ENCODE measurements at regions not wholly inside any gene's neighbourhood (a gene's known extent, or its start where the extent isn't known, plus 50 kb on each side); places are given as distances from the start of the nearest gene placed in this dataset.

DNA sequence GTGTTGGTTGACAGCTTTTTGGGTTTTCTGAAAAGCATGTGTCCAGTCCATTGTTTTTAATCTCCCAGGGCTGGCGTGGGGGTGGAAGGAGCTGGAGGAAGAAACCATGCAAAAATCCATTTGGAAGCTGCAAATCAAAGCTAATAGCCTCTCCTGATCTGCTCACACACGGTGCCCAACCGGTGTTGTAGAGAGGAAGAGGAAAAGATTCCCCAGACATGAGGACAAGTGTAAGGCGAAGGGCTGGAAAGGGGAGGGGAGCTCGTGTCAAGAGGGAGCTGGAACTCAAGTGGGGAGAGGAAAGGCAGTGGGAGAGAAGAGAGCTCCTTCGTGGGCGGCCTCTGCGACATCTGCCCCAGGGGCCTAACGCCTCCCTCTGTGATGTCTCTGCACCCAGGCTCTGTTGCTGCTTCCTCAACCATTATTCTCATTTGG is 112.3 kb upstream of the IRF2BP2 start:
- TF ChIP-seq GATA1 (IDR thresholded peaks at IDR 0.05; ENCODE audit: low read depth, low read length) (no peak), POLR2A (IDR thresholded peaks at IDR 0.05; ENCODE audit: low read length) (no peak)
- DNase-seq, result no peak

DNA sequence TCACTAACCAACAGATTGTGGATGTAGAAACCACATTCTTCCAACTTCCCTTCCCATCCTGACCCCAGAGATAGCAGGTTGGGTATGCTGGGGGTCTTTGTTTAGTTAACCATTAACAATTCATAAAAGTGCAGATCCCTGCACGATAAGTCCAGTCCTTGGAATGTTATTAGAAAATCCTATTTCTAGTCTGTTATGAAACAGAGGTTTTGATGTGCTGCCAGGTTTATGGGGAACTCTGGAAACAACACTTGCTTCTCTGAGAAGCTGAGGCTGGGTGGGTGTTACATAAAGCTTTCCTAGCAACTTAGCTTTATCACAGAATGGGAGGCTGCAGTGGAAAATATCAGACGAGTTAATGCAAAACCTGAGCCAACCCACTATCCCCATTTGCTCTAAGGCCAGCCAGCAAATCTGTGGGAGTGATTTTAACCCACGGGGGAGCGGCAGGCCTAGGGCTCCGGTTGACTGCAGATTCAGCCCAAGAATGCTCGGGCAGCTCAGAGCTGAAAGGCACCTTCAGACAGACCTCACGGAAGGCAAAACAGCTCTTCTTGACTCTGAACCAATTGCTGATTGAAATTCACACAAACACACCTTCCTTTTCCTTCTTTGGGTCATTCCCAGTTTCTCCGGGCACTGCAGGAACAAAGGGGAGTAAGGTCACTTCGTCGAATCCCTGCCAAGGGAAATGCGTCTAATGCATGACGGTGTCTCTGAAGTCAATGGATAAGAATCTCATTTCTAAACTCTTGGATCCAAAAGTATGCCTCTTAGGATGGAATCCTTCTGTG is 111.7 kb upstream of the IRF2BP2 start:
- TF ChIP-seq POLR2A (IDR thresholded peaks at IDR 0.05; ENCODE audit: low read length) (no peak), GATA1 (IDR thresholded peaks at IDR 0.05; ENCODE audit: low read depth, low read length) (no peak)

DNA sequence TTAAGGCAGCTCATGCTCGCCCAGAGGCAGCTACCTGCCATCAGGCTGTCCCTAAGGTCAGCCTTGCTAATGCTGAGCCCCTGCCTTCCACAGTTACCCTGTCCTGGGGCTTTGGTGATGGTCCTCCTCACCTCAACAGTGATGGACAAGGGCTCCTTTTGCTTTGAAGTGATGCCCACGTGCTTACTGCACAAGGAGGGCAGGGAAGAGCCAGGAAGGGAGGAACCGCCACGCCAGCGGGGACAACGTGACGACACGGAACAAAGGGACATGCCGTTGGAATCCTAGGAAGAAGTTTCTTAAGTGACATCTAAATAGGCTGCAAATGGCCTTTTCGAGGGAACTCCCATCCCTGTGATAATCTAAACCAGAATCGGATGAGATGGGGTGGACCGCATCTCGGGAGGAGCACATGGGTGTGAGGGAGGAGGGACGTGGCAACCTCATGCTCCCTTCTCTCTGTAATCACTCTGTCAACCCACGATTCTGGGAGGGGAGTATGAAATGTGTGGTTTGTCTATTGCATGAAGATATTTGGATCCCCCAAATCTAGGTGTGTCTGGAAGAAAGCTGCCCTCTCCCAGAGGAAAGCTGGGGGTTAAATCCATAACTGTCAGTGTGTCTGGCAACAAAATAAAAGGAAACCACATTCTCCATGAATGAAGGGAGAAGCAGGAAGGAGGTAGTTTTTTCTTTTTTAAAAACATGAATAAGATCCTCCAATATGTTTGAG is 110.9 kb upstream of the IRF2BP2 start:
- DNase-seq, result no peak
- no peak for TF ChIP-seq POLR2A (IDR thresholded peaks at IDR 0.05; ENCODE audit: low read length)
- TF ChIP-seq GATA1 (IDR thresholded peaks at IDR 0.05; ENCODE audit: low read depth, low read length), result no peak

More for the DNA sequence above, 111.7 kb upstream of the IRF2BP2 start:
- peak in 1 of 2 experiments; percentile 15 for DNase-seq

DNA sequence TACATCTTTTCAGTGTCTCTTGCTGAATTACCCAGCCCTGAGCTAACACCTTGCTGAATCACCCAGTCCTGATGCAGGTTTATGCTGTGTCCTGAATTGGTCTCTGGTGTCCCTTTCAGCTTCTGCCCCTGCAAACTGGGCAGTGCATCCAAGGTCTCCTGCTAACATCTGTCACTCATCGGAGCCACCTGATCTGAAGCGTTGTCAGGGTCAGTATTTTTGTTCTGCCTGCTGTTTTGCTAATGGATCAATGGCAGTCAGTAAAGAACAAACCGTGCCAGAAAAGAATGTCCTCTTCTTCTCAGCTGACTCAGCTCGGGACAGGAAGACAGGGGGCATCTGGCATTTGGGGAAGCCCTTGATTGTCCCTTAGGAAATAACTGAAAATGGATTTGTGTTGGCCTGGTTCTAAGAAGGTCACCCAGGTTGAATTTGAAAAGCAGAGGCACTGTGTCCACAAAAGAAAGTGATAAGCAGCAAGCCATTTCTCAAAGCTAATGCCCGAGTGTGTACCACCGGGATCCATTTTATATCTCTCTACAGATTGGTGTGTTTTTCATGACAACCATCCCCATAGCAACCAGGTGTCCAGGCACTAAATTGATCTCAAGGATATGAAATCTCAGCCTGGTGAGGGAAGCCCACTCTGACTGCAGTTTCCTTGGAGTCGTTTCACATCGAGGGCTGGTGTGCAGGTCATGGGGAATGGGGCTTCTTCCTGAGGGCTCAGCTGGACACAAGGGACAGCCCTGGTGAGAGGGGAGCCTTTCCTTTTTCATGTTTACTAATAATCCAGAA is 109.7 kb upstream of the IRF2BP2 start:
- no peak for DNase-seq
- TF ChIP-seq POLR2A (IDR thresholded peaks at IDR 0.05; ENCODE audit: low read length) (no peak), GATA1 (IDR thresholded peaks at IDR 0.05; ENCODE audit: low read depth, low read length) (no peak)

- TF ChIP-seq POLR2A (IDR thresholded peaks at IDR 0.05; ENCODE audit: low read length) (no peak), GATA1 (IDR thresholded peaks at IDR 0.05; ENCODE audit: low read depth, low read length) (no peak)
- DNase-seq, result no peak
Measured at GRCh38 chr1:234718496-234719453, 108.8 kb upstream of the IRF2BP2 start.

DNA sequence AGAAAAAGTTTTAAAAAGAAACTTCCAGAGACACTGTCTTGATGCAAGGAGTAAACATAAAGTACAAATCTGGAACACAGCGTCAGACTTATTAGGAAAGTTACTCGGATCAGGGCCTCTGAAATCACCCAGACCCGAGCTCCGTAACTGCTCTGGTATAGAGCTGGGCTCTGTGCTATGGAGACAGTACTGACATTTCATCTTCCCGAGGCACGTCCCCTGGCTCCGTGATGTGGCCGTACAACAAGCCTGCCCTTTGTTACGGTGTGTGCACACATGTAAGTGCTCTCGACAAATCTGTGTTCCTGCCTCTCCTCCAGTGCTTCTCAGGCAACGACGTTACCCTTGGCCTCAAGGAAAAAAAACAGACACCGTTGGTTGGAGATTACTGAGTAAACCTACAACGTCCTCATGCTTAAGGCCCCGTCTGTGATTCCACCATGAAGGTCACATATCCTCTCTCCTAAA is 107.0 kb upstream of the IRF2BP2 start:
- no peak for DNase-seq
- TF ChIP-seq POLR2A (IDR thresholded peaks at IDR 0.05; ENCODE audit: low read length), result no peak
- no peak for TF ChIP-seq GATA1 (IDR thresholded peaks at IDR 0.05; ENCODE audit: low read depth, low read length)

DNA sequence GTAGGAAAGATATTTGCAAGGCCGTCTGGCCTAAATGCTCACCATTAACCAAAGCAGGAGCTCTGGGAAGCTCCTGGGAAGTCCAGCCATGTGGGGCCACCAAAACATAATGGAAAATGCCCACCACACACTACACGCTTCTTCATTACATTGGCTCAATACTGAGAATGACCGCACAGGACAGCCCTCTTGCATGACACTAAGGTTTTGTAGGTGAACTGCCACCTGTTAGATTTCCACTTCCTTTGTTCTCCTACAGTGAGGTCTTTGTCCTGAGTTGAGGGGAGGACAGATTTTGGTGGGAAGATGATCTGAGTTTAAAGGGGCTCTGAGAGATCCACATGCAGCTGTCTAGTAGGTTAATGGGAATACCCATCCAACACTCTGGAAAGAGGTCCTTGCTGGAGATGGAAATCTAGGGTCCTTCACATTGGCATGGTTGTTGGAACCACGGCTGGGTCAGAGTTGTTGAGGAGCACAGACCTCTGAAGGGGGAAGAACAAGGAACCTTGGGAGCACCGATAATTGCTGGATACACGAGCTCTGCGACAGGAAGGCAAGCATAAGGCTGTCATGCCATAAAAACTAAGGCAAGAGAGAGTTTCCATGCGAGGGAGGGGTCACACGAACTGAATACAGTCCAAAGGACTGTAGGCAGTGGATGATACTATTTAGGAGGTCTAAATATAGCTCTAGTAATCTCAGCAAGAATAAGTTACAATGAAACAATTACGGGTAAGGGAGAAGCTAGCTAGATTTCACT is 105.5 kb upstream of the IRF2BP2 start:
- DNase-seq, result no peak
- no peak for TF ChIP-seq POLR2A (IDR thresholded peaks at IDR 0.05; ENCODE audit: low read length)
- TF ChIP-seq GATA1 (IDR thresholded peaks at IDR 0.05; ENCODE audit: low read depth, low read length), result no peak

- TF ChIP-seq GATA1 (IDR thresholded peaks at IDR 0.05; ENCODE audit: low read depth, low read length) (no peak), POLR2A (IDR thresholded peaks at IDR 0.05; ENCODE audit: low read length) (no peak)
- no peak for DNase-seq
Measured at GRCh38 chr1:234713859-234714258, 103.9 kb upstream of the IRF2BP2 start.

- no peak for DNase-seq
- TF ChIP-seq GATA1 (IDR thresholded peaks at IDR 0.05; ENCODE audit: low read depth, low read length), result no peak
- TF ChIP-seq POLR2A (IDR thresholded peaks at IDR 0.05; ENCODE audit: low read length), result no peak
Measured at GRCh38 chr1:234713440-234713839, 103.5 kb upstream of the IRF2BP2 start.

DNA sequence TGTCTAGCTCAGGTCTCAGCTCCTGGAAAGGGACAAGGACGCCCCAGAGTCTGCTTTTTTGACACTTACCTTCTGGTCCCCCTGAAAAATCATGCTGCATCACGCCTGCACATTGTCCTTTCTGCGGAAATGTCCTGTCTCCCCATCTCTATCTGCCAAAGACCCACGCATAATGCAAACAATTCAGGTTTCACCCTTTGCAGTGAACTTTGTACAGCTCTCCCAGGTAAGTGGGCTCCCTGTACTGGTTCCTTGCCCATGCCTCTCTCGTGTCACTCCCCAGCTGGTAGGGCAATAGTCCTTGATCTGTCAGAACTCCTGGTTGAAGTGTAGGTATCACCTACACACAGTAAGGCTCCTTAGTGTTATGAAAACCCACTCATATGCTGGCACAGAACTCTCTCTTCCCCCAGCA is 102.9 kb upstream of the IRF2BP2 start:
- no peak for DNase-seq
- no peak for TF ChIP-seq GATA1 (IDR thresholded peaks at IDR 0.05; ENCODE audit: low read depth, low read length)
- no peak for TF ChIP-seq POLR2A (IDR thresholded peaks at IDR 0.05; ENCODE audit: low read length)

DNA sequence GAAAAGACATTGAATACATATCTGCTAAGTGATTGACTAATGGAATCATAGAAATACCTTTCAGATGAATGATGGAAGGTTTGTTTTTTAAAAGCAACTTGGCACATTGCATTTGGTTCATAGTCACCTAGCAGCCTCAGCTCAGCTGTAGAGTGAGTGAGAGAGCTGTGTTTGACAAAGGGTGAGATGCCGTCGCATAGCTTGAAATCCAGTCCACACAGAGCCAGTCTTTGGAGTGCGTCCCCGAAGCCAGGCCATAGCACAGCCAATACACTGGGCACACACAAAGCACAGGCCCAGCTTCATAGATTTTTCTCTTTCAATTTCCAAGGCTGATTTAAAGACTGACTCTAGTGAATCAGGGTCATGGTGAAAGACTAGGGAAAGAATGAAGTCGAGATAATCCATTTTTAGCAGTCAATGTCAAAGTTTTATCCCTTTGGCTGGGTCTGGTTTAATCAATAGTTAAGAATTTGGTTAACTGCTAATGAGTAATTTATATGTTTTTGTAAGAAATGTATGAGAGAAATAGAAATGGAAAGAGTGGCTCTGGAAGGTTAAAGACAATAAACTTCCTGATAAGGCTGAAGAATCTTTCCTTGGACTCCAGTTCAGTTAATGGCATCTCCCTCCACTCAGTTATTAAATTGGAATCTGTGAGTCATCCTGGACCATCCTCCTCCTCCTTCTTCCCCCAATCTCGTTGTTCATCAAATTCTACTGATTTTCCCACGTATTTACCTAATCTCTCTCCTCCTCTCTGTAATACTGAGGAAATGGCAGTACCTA is 101.2 kb upstream of the IRF2BP2 start:
- TF ChIP-seq POLR2A (IDR thresholded peaks at IDR 0.05; ENCODE audit: low read length) (no peak), GATA1 (IDR thresholded peaks at IDR 0.05; ENCODE audit: low read depth, low read length) (no peak)
- no peak for DNase-seq
